ENCODE measurements at regions not wholly inside any gene's neighbourhood (a gene's known extent, or its start where the extent isn't known, plus 50 kb on each side); places are given as distances from the start of the nearest gene placed in this dataset.
"Not testable (repeated sequence)": the region's sequence is repeated elsewhere in the genome, so short reads cannot be mapped to it uniquely, and the experiment has no call there.

GRCh38 chr16:75837264-75837663 is 111.0 kb upstream of the CPHXL start:
- no peak for DNase-seq (ENCODE audit: low spot score)

GRCh38 chr16:75837681-75838080 is 111.4 kb upstream of the CPHXL start:
- no peak for DNase-seq (ENCODE audit: low spot score)

GRCh38 chr16:75841517-75841916 is 115.2 kb upstream of the CPHXL start:
- DNase-seq (ENCODE audit: low spot score), result no peak

- no peak for DNase-seq (ENCODE audit: low spot score)
Measured at GRCh38 chr16:75847172-75847571, 120.9 kb upstream of the CPHXL start.

GRCh38 chr16:75854152-75854551 is 127.9 kb upstream of the CPHXL start:
- DNase-seq (ENCODE audit: low spot score), result no peak

- DNase-seq (ENCODE audit: low spot score), result no peak
Measured at GRCh38 chr16:75860326-75861053, 134.2 kb upstream of the CPHXL start.

GRCh38 chr16:75861311-75862097 is 135.2 kb upstream of the CPHXL start:
- DNase-seq (ENCODE audit: low spot score), result no peak

GRCh38 chr16:75862098-75862386 is 135.8 kb upstream of the CPHXL start:
- no peak for DNase-seq (ENCODE audit: low spot score)

- DNase-seq (ENCODE audit: low spot score), result no peak
Measured at GRCh38 chr16:75864243-75864642, 138.0 kb upstream of the CPHXL start.

GRCh38 chr16:75865736-75866135 is 139.4 kb upstream of the CPHXL start:
- no peak for DNase-seq (ENCODE audit: low spot score)

- no peak for DNase-seq (ENCODE audit: low spot score)
Measured at GRCh38 chr16:75868636-75869632, 142.6 kb upstream of the CPHXL start.

- DNase-seq (ENCODE audit: low spot score), result not testable (repeated sequence)
Measured at GRCh38 chr16:75881280-75881679, 155.0 kb upstream of the CPHXL start.

GRCh38 chr16:75899163-75899562 is 172.9 kb upstream of the CPHXL start:
- DNase-seq (ENCODE audit: low spot score), result no peak

GRCh38 chr16:75908331-75909117 is 182.2 kb upstream of the CPHXL start:
- DNase-seq (ENCODE audit: low spot score), result no peak

- no peak for DNase-seq (ENCODE audit: low spot score)
Measured at GRCh38 chr16:75909746-75910145, 183.5 kb upstream of the CPHXL start.

- DNase-seq (ENCODE audit: low spot score), result no peak
Measured at GRCh38 chr16:75911896-75912295, 185.6 kb upstream of the CPHXL start.

GRCh38 chr16:75913958-75914357 is 187.7 kb upstream of the CPHXL start:
- DNase-seq (ENCODE audit: low spot score), result no peak

- no peak for DNase-seq (ENCODE audit: low spot score)
Measured at GRCh38 chr16:75916451-75916850, 190.2 kb upstream of the CPHXL start.

- no peak for DNase-seq (ENCODE audit: low spot score)
Measured at GRCh38 chr16:75918109-75918508, 191.8 kb upstream of the CPHXL start.

GRCh38 chr16:75919664-75920063 is 193.4 kb upstream of the CPHXL start:
- DNase-seq (ENCODE audit: low spot score), result no peak

GRCh38 chr16:75921281-75921680 is 195.0 kb upstream of the CPHXL start:
- no peak for DNase-seq (ENCODE audit: low spot score)

GRCh38 chr16:75922250-75922649 is 196.0 kb upstream of the CPHXL start:
- DNase-seq (ENCODE audit: low spot score), result no peak

Data from AG20443 (cell line).